Neural cell (in vitro differentiated cells): ENCODE measurements at regions not wholly inside any gene's neighbourhood (a gene's known extent, or its start where the extent isn't known, plus 50 kb on each side); places are given as distances from the start of the nearest gene placed in this dataset.

Experiments
- H2AFZ ChIP-seq: fragments of 200-600, 300-800 bp; sonication (generic), shearing (Covaris generic); 2 replicates; pipeline ENCODE4 v1.6.0; 2014; ENCODE audit warnings: low read depth, mild to moderate bottlenecking, antibody characterized with exemption, low read length, moderate library complexity
- H3F3A ChIP-seq: fragments of 200-600 bp; shearing (Covaris generic); 2 replicates; pipeline ENCODE4 v1.6.1; 2016; ENCODE audit warnings: mild to moderate bottlenecking, moderate library complexity, mixed read lengths, antibody characterized with exemption, low read length; ENCODE audit not compliant: insufficient read depth, poor library complexity, severe bottlenecking
- H3K27ac ChIP-seq: fragments of 200-600, 300-800 bp; sonication (generic), shearing (Covaris generic); 2 replicates; pipeline ENCODE4 v1.5.1; 2014; ENCODE audit warnings: mild to moderate bottlenecking, low read length, moderate library complexity
- H3K27me3 ChIP-seq: fragments of 300-800, 200-600 bp; sonication (generic), shearing (Covaris generic); 2 replicates; pipeline ENCODE4 v1.6.0; 2014; ENCODE audit warnings: mild to moderate bottlenecking, low read depth, low read length, moderate library complexity; ENCODE audit not compliant: insufficient read depth
- H3K36me3 ChIP-seq: fragments of 300-800, 200-600 bp; sonication (generic), shearing (Covaris generic); 2 replicates; pipeline ENCODE4 v1.5.1; 2014; ENCODE audit warnings: mild to moderate bottlenecking, antibody characterized with exemption, low read length, moderate library complexity; ENCODE audit not compliant: insufficient read depth
- H3K4me2 ChIP-seq: fragments of 300-800, 200-600 bp; sonication (generic), shearing (Covaris generic); 2 replicates; pipeline ENCODE4 v1.6.0; 2014; ENCODE audit warnings: mild to moderate bottlenecking, low read length
- H3K4me3 ChIP-seq: fragments of 300-800, 200-600 bp; sonication (generic), shearing (Covaris generic); 2 replicates; pipeline ENCODE4 v1.5.1; 2014; ENCODE audit warnings: mild to moderate bottlenecking, low read length, moderate library complexity
- H3K79me2 ChIP-seq: fragments of 200-600 bp; shearing (Covaris generic); replicated peaks from 2 replicates; pipeline ENCODE4 v1.6.0; 2014; ENCODE audit warnings: mild to moderate bottlenecking, low read length, moderate library complexity; ENCODE audit not compliant: insufficient read depth
- H3K9ac ChIP-seq: fragments of 300-800, 200-600 bp; sonication (generic), shearing (Covaris generic); 2 replicates; pipeline ENCODE4 v1.6.1; 2016; ENCODE audit warnings: mild to moderate bottlenecking, low read length, mixed read lengths
- H3K9me2 ChIP-seq: fragments of 200-600 bp; shearing (Covaris generic); 2 replicates; pipeline ENCODE4 v1.6.1; 2016; ENCODE audit warnings: mild to moderate bottlenecking, low read length, mixed read lengths; ENCODE audit not compliant: insufficient read depth
- H3K9me3 ChIP-seq: fragments of 200-600, 300-800 bp; sonication (generic), shearing (Covaris generic); 2 replicates; pipeline ENCODE4 v1.6.1; 2016; ENCODE audit warnings: mild to moderate bottlenecking, mixed run types, low read length, moderate library complexity, mixed read lengths
- H4K20me1 ChIP-seq: fragments of 200-600 bp; shearing (Covaris generic); 2 replicates; pipeline ENCODE4 v1.6.1; 2016; ENCODE audit warnings: mild to moderate bottlenecking, mixed run types; ENCODE audit not compliant: insufficient read depth
- EP300 ChIP-seq: fragments of 450-650 bp; conservative IDR thresholded peaks from 2 replicates; pipeline ENCODE4 v1.6.1; 2014; ENCODE audit warnings: antibody characterized with exemption, mild to moderate bottlenecking, moderate library complexity; ENCODE audit not compliant: poor library complexity, severe bottlenecking
- EZH2 ChIP-seq: fragments of 200-600, 300-800 bp; shearing (Covaris generic), sonication (generic); IDR thresholded peaks from 2 replicates; pipeline ENCODE4 v1.6.1; 2014; ENCODE audit warnings: antibody characterized with exemption, low read length, borderline replicate concordance, mild to moderate bottlenecking; ENCODE audit not compliant: insufficient read depth, poor library complexity, severe bottlenecking
- MXI1 ChIP-seq: fragments of 450-650 bp; conservative IDR thresholded peaks from 2 replicates; pipeline ENCODE4 v1.6.1; 2014; ENCODE audit warnings: antibody characterized with exemption, mild to moderate bottlenecking; ENCODE audit not compliant: poor library complexity, severe bottlenecking
- POLR2AphosphoS5 ChIP-seq: IDR thresholded peaks from 2 replicates; pipeline ENCODE4 v1.6.1; 2012
- RAD21 ChIP-seq: fragments of 450-650 bp; conservative IDR thresholded peaks from 2 replicates; pipeline ENCODE4 v1.6.1; 2014; ENCODE audit warnings: antibody characterized with exemption, mild to moderate bottlenecking, moderate library complexity
- REST ChIP-seq: IDR thresholded peaks from 2 replicates; pipeline ENCODE4 v1.6.1; 2012; ENCODE audit warnings: borderline replicate concordance
- SMC3 ChIP-seq: fragments of 450-650 bp; conservative IDR thresholded peaks from 2 replicates; pipeline ENCODE4 v1.6.1; 2014; ENCODE audit warnings: antibody characterized with exemption, mild to moderate bottlenecking, moderate library complexity; ENCODE audit not compliant: poor library complexity
- TAF1 ChIP-seq: IDR thresholded peaks from 2 replicates; pipeline ENCODE4 v1.6.1; 2012; ENCODE audit warnings: low read depth
- TF ChIP-seq, protein P1 (sequence below): fragments of 450-650 bp; IDR thresholded peaks from 2 replicates; pipeline ENCODE4 v1.5.1; 2014; ENCODE audit warnings: antibody characterized with exemption, mild to moderate bottlenecking, moderate library complexity; ENCODE audit not compliant: poor library complexity, severe bottlenecking

GRCh38 chrX:27918799-27919198 lies 62.5 kb downstream of the DCAF8L1 start:
- no peak overlapping the region for H3K27ac ChIP-seq
- TF ChIP-seq POLR2AphosphoS5 (no peak), RAD21 (no peak), MXI1 (no peak), TAF1 (no peak), EP300 (no peak), REST (no peak), SMC3 (no peak), EZH2 (no peak)
- TF ChIP-seq, protein P1, sequence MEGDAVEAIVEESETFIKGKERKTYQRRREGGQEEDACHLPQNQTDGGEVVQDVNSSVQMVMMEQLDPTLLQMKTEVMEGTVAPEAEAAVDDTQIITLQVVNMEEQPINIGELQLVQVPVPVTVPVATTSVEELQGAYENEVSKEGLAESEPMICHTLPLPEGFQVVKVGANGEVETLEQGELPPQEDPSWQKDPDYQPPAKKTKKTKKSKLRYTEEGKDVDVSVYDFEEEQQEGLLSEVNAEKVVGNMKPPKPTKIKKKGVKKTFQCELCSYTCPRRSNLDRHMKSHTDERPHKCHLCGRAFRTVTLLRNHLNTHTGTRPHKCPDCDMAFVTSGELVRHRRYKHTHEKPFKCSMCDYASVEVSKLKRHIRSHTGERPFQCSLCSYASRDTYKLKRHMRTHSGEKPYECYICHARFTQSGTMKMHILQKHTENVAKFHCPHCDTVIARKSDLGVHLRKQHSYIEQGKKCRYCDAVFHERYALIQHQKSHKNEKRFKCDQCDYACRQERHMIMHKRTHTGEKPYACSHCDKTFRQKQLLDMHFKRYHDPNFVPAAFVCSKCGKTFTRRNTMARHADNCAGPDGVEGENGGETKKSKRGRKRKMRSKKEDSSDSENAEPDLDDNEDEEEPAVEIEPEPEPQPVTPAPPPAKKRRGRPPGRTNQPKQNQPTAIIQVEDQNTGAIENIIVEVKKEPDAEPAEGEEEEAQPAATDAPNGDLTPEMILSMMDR = no peak
- no peak overlapping the region for H3K4me2 ChIP-seq
- no peaks in the 10 kb centered on the region for H3K36me3 ChIP-seq
- no peak overlapping the region for H3K9ac ChIP-seq
- H3K4me3 ChIP-seq = no peak overlapping the region
- no peak overlapping the region for H2AFZ ChIP-seq
- no peaks in the 10 kb centered on the region for H3K79me2 ChIP-seq
- H4K20me1 ChIP-seq = no peaks in the 10 kb centered on the region
- no peaks in the 10 kb centered on the region for H3K9me3 ChIP-seq
- H3F3A ChIP-seq = no peaks in the 10 kb centered on the region
- no peaks in the 10 kb centered on the region for H3K27me3 ChIP-seq
- H3K9me2 ChIP-seq = no peaks in the 10 kb centered on the region

- H3K4me2 ChIP-seq = no peak overlapping the region
- no peaks in the 10 kb centered on the region for H3K9me2 ChIP-seq
- no peak overlapping the region for H2AFZ ChIP-seq
- H3K4me3 ChIP-seq = no peak overlapping the region
- TF ChIP-seq TAF1 (no peak), EP300 (no peak), SMC3 (no peak), REST (no peak), MXI1 (no peak), POLR2AphosphoS5 (no peak), EZH2 (no peak)
- TF ChIP-seq, protein P1 = no peak
- no peaks in the 10 kb centered on the region for H3K27me3 ChIP-seq
- no peak overlapping the region for H3K27ac ChIP-seq
- no peaks in the 10 kb centered on the region for H3F3A ChIP-seq
- no peaks in the 10 kb centered on the region for H3K36me3 ChIP-seq
- H3K9ac ChIP-seq = no peak overlapping the region
- H3K79me2 ChIP-seq = no peaks in the 10 kb centered on the region
- H4K20me1 ChIP-seq = no peaks in the 10 kb centered on the region
- no peaks in the 10 kb centered on the region for H3K9me3 ChIP-seq
These were observed 63.3 kb downstream of the DCAF8L1 start for GRCh38 chrX:27917713-27918500.
